ENCODE measurements at regions not wholly inside any gene's neighbourhood (a gene's known extent, or its start where the extent isn't known, plus 50 kb on each side); places are given as distances from the start of the nearest gene placed in this dataset.

DNA sequence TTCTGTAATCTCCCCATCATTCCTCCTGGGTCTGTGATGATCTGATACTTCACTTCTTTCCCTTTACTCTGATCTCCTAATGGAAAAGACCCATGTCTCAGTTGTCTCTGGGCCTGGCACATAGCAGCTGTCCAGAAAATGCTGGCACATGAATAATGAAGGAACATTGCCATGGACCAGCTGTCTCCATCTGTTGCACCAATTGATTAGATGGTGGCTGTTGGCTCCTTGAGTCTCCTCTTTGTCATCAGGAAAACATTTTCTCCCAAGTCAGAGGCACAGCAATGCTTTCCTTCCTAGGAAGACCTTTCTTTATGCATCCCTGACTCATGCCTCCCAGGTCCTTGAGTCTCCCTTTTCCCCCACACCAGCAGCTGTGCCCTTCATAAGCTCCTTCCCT lies 286.2 kb upstream of the CXCR4 start:
- no peak for FAIRE-seq
- in situ Hi-C loops (cut with MboI), result loop anchor here (25.0 kb wide), 1 partner anchor 1433 kb away; no protein-coding TSS in a partner anchor

DNA sequence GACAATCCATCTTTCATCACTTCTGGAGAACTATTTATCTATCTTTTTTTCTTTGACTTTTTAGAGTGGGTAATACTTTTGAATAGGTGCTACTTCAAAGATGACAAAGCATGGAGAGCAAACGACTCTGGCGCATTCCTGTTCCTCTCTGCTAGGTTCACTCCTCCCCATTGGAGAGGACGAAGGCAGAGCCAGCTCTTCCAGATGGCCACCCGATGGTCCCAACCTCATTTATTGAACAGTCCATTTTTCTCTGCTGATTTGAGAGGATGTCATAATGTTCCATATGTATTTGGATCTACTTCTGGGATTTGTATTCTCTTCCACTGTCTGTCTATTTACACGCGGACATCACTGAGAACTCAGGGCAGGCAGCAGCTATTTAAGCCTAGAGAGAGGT lies 284.3 kb upstream of the CXCR4 start:
- 0% methylated on average over 6 of the region's 6 CpGs for WGBS (ENCODE audit: insufficient coverage, low coverage, missing lambda C conversion rate)
- CTCF ChIA-PET (ENCODE audit: low intra/inter-chr PET ratio), result no interaction called here
- TF ChIP-seq CBFB (CRISPR knock-in tag; IDR thresholded peaks at IDR 0.05) (no peak), YBX1 (IDR thresholded peaks at IDR 0.05) (no peak), MTA3 (IDR thresholded peaks at IDR 0.05; ENCODE audit: borderline replicate concordance) (no peak), SAP30 (IDR thresholded peaks at IDR 0.05; ENCODE audit: borderline replicate concordance, insufficient read depth, low read depth, low read length, poor library complexity, severe bottlenecking) (no peak), POLR2G (IDR thresholded peaks at IDR 0.05; ENCODE audit: low read depth, low read length) (no peak), PRPF4 (IDR thresholded peaks at IDR 0.05; ENCODE audit: insufficient read depth, low read depth, low read length, poor library complexity, severe bottlenecking) (no peak), EZH2 (IDR thresholded peaks at IDR 0.05; ENCODE audit: borderline replicate concordance, low read depth, low read length) (no peak)
- TF ChIP-seq, protein P1, sequence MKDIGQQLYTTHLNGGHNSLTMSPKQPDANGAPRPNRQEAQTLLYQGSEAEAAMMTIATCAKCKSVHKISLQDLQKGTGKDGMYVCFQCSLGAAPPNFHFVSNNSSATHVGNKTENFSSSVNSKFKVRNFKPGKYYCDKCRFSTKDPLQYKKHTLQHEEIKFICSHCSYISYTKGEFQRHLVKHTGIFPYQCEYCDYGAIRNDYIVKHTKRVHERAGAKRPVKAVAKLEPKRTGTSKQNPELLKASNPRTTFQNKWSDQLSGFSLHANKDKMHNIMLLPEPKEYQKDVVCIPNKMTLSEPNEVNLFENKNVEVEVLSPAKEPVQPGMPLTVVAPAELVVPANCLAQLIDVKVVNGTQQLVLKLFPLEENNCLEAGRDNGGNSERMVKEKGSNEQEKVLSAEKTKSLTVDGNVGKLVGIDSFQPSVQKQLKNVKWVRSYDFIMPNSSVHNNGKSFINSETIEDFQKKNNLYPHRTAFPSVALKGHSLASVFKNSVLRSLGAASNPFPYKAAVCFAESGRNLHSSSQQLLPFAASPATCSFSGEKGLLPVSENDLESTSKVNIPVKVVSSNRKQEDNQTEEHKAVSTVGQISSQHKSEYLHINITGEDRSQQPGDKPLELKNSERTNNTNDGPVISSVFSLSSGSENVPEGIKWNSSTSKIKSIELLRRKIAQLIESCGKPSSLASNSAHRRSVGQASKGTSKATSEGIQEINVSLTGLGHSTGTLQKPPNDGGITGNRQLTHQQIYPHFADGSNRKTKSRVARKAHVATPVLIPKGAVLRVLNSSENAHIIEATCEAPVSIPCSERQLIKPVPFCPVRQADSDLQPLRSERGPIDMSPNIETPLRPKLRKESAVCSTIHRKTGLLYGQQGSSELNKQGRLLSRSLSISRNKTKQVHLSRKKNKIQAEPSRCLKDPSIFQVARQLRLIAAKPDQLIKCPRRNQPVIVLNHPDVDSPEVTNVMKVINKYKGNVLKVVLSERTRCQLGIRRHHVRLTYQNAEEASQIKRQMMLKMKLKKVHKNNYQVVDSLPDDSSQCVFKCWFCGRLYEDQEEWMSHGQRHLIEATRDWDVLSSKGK (CRISPR knock-in tag; IDR thresholded peaks at IDR 0.05), result no peak
- TF ChIP-seq, protein P2, sequence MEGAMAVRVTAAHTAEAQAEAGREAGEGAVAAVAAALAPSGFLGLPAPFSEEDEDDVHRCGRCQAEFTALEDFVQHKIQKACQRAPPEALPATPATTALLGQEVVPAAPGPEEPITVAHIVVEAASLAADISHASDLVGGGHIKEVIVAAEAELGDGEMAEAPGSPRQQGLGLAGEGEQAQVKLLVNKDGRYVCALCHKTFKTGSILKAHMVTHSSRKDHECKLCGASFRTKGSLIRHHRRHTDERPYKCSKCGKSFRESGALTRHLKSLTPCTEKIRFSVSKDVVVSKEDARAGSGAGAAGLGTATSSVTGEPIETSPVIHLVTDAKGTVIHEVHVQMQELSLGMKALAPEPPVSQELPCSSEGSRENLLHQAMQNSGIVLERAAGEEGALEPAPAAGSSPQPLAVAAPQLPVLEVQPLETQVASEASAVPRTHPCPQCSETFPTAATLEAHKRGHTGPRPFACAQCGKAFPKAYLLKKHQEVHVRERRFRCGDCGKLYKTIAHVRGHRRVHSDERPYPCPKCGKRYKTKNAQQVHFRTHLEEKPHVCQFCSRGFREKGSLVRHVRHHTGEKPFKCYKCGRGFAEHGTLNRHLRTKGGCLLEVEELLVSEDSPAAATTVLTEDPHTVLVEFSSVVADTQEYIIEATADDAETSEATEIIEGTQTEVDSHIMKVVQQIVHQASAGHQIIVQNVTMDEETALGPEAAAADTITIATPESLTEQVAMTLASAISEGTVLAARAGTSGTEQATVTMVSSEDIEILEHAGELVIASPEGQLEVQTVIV (CRISPR knock-in tag; IDR thresholded peaks at IDR 0.05; ENCODE audit: borderline replicate concordance), result no peak

More for the DNA sequence above, 286.2 kb upstream of the CXCR4 start:
- ChIA-PET POLR2A (interaction anchor here (1.0 kb wide), 1 partner anchor 16 kb away, joined by 3 read pairs; no protein-coding TSS in a partner anchor), CTCF (ENCODE audit: low intra/inter-chr PET ratio) (no interaction called here)
- Histone ChIP-seq H3K9me1 (ENCODE audit: control insufficient read depth, insufficient read depth, low read length) (no peaks in the 10 kb centered on the region), H3K4me1 (replicated peaks in 1 of 2; ENCODE audit: control insufficient read depth in 2 of 2, insufficient read depth in 2 of 2, low read length in 2 of 2) (no peaks in the 10 kb centered on the region), H3K4me3 (no peak overlapping the region), H2AFZ (ENCODE audit: low read depth, low read length) (no peak overlapping the region), H3K9me3 (replicated peaks; ENCODE audit: control insufficient read depth, insufficient read depth, low read depth, low read length) (no peaks in the 10 kb centered on the region), H3K27ac (ENCODE audit: extremely low read depth, low read depth, low read length) (no peak overlapping the region), H3K79me2 (ENCODE audit: control insufficient read depth, insufficient read depth, low read length) (no peaks in the 10 kb centered on the region), H3K27me3 (ENCODE audit: control insufficient read depth in 2 of 2, insufficient read depth in 2 of 2, low read length in 2 of 2) (peaks cover 0 to 6% of the 10 kb centered on the region in 2 experiments; a peak in 1 of 5 replicates), H3K4me2 (ENCODE audit: insufficient read depth, low read length) (no peak overlapping the region), H3K9ac (ENCODE audit: insufficient read depth in 1 of 2, low read depth in 2 of 2, low read length in 2 of 2) (no peak overlapping the region), H3K36me3 (ENCODE audit: control insufficient read depth, insufficient read depth, low read length) (no peaks in the 10 kb centered on the region), H4K20me1 (replicated peaks; ENCODE audit: control insufficient read depth, insufficient read depth, low read length) (no peaks in the 10 kb centered on the region)
- DNase-seq (ENCODE audit: extremely low read depth in 1 of 4, low spot score in 3 of 4), result no peak
- intact Hi-C loops (cut with micrococcal nuclease), result no loop called here
- TF ChIP-seq ZFP30 (CRISPR knock-in tag; IDR thresholded peaks at IDR 0.05; ENCODE audit: borderline replicate concordance) (no peak), RHOXF2B (CRISPR knock-in tag; conservative IDR thresholded peaks at IDR 0.05) (no peak)
- BruUV-seq (replicated peaks), result no TSS peak
- ATAC-seq, result no peak

More for the DNA sequence above, 284.3 kb upstream of the CXCR4 start:
- no peaks in the 10 kb centered on the region for H3K79me2 ChIP-seq (ENCODE audit: control insufficient read depth, insufficient read depth, low read length)
- POLR2A ChIA-PET, result interaction anchor here (0.6 kb wide), 1 partner anchor 13 kb away, joined by 3 read pairs; no protein-coding TSS in a partner anchor
- no peaks in the 10 kb centered on the region for H3K9me1 ChIP-seq (ENCODE audit: control insufficient read depth, insufficient read depth, low read length)
- H3K9me3 ChIP-seq (replicated peaks; ENCODE audit: control insufficient read depth, insufficient read depth, low read depth, low read length), result no peaks in the 10 kb centered on the region
- H3K27me3 ChIP-seq (ENCODE audit: control insufficient read depth in 2 of 2, insufficient read depth in 2 of 2, low read length in 2 of 2), result peaks cover 0 to 13% of the 10 kb centered on the region in 2 experiments; a peak in 1 of 5 replicates
- H2AFZ ChIP-seq (ENCODE audit: low read depth, low read length), result no peak overlapping the region
- H3K4me2 ChIP-seq (ENCODE audit: insufficient read depth, low read length), result no peak overlapping the region
- no peak overlapping the region for H3K9ac ChIP-seq (ENCODE audit: insufficient read depth in 1 of 2, low read depth in 2 of 2, low read length in 2 of 2)
- H3K27ac ChIP-seq (ENCODE audit: extremely low read depth, low read depth, low read length), result no peak overlapping the region
- H3K4me1 ChIP-seq (replicated peaks in 1 of 2; ENCODE audit: control insufficient read depth in 2 of 2, insufficient read depth in 2 of 2, low read length in 2 of 2), result no peaks in the 10 kb centered on the region
- H3K4me3 ChIP-seq, result no peak overlapping the region
- in situ Hi-C loops (cut with MboI), result loop anchor here (25.0 kb wide), 1 partner anchor 1435 kb away; no protein-coding TSS in a partner anchor
- no peaks in the 10 kb centered on the region for H3K36me3 ChIP-seq (ENCODE audit: control insufficient read depth, insufficient read depth, low read length)
- FAIRE-seq (no peak), ATAC-seq (no peak), DNase-seq (ENCODE audit: extremely low read depth in 1 of 4, low spot score in 3 of 4) (no peak)
- BruUV-seq (replicated peaks), result no TSS peak
- H4K20me1 ChIP-seq (replicated peaks; ENCODE audit: control insufficient read depth, insufficient read depth, low read length), result no peaks in the 10 kb centered on the region
- intact Hi-C loops (cut with micrococcal nuclease), result no loop called here
